HG03108 (cell line): ENCODE measurements at regions not wholly inside any gene's neighbourhood (a gene's known extent, or its start where the extent isn't known, plus 50 kb on each side); places are given as distances from the start of the nearest gene placed in this dataset.
A peak's percentile ranks its signal among the peaks of the same experiment; 100 is the strongest.
"Not testable (repeated sequence)": the region's sequence is repeated elsewhere in the genome, so short reads cannot be mapped to it uniquely, and the experiment has no call there.

ENCODE experiments used
- ATAC-seq: cut with Tn5 transposase; IDR thresholded peaks from one replicate; pipeline ENCODE4 v1.9.1; 2021; ENCODE audit warnings: moderate library complexity; ENCODE audit not compliant: unreplicated experiment

- ATAC-seq: no peak
Measured at GRCh38 chrX:8027827-8028226, 100.6 kb upstream of the PNPLA4 start.

GRCh38 chrX:8025705-8026104 is 98.5 kb upstream of the PNPLA4 start:
- no peak for ATAC-seq

- ATAC-seq: no peak
Measured at GRCh38 chrX:8018934-8019333, 91.7 kb upstream of the PNPLA4 start.

- no peak for ATAC-seq
Measured at GRCh38 chrX:8010105-8010504, 82.9 kb upstream of the PNPLA4 start.

GRCh38 chrX:8005678-8006347 is 78.6 kb upstream of the PNPLA4 start:
- ATAC-seq: no peak

GRCh38 chrX:8003147-8003883 is 76.1 kb upstream of the PNPLA4 start:
- no peak for ATAC-seq

GRCh38 chrX:7996851-7997250 is 69.6 kb upstream of the PNPLA4 start:
- no peak for ATAC-seq

- ATAC-seq: peak; percentile 69
Measured at GRCh38 chrX:7996414-7996813, 69.2 kb upstream of the PNPLA4 start.

- ATAC-seq: no peak
Measured at GRCh38 chrX:7993873-7994272, 66.7 kb upstream of the PNPLA4 start.

GRCh38 chrX:7988013-7988759 is 61.0 kb upstream of the PNPLA4 start:
- ATAC-seq: not testable (repeated sequence)

- no peak for ATAC-seq
Measured at GRCh38 chrX:7987160-7988012, 60.2 kb upstream of the PNPLA4 start.

- not testable (repeated sequence) for ATAC-seq
Measured at GRCh38 chrX:7986738-7987137, 59.5 kb upstream of the PNPLA4 start.

- ATAC-seq: no peak
Measured at GRCh38 chrX:7985568-7985967, 58.4 kb upstream of the PNPLA4 start.

- ATAC-seq: no peak
Measured at GRCh38 chrX:7983581-7983980, 56.4 kb upstream of the PNPLA4 start.
